ENCODE measurements at regions not wholly inside any gene's neighbourhood (a gene's known extent, or its start where the extent isn't known, plus 50 kb on each side); places are given as distances from the start of the nearest gene placed in this dataset.

GRCh38 chr4:1470816-1471442 lies 64.7 kb upstream of the NKX1-1 start:
- no peak overlapping the region for H3K27ac ChIP-seq (replicated peaks)
- peaks cover 5% of the 10 kb centered on the region for H3K27me3 ChIP-seq (ENCODE audit: insufficient read depth, poor library complexity, severe bottlenecking)
- H3K4me3 ChIP-seq (replicated peaks; ENCODE audit: insufficient read depth, low read length) = no peak overlapping the region
- DNase-seq (ENCODE audit: low read depth in 1 of 2, low spot score in 1 of 2) = no peak
- TF ChIP-seq, protein P1, sequence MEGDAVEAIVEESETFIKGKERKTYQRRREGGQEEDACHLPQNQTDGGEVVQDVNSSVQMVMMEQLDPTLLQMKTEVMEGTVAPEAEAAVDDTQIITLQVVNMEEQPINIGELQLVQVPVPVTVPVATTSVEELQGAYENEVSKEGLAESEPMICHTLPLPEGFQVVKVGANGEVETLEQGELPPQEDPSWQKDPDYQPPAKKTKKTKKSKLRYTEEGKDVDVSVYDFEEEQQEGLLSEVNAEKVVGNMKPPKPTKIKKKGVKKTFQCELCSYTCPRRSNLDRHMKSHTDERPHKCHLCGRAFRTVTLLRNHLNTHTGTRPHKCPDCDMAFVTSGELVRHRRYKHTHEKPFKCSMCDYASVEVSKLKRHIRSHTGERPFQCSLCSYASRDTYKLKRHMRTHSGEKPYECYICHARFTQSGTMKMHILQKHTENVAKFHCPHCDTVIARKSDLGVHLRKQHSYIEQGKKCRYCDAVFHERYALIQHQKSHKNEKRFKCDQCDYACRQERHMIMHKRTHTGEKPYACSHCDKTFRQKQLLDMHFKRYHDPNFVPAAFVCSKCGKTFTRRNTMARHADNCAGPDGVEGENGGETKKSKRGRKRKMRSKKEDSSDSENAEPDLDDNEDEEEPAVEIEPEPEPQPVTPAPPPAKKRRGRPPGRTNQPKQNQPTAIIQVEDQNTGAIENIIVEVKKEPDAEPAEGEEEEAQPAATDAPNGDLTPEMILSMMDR (IDR thresholded peaks at IDR 0.05; ENCODE audit: insufficient read depth, low read length) = no peak
- TF ChIP-seq SPI1 (IDR thresholded peaks at IDR 0.05; ENCODE audit: borderline replicate concordance, low read depth) = no peak

- no peak for DNase-seq (ENCODE audit: low read depth in 1 of 2, low spot score in 1 of 2)
- TF ChIP-seq GABPA (IDR thresholded peaks at IDR 0.05; ENCODE audit: low read depth) = no peak
- TF ChIP-seq, protein P1 (IDR thresholded peaks at IDR 0.05; ENCODE audit: insufficient read depth, low read length) = no peak
- H3K27me3 ChIP-seq (ENCODE audit: insufficient read depth, poor library complexity, severe bottlenecking) = peaks cover 5% of the 10 kb centered on the region
- no peak overlapping the region for H3K27ac ChIP-seq (replicated peaks)
- H3K4me3 ChIP-seq (replicated peaks; ENCODE audit: insufficient read depth, low read length) = no peak overlapping the region
Measured at GRCh38 chr4:1470393-1470670, 64.1 kb upstream of the NKX1-1 start.

DNA sequence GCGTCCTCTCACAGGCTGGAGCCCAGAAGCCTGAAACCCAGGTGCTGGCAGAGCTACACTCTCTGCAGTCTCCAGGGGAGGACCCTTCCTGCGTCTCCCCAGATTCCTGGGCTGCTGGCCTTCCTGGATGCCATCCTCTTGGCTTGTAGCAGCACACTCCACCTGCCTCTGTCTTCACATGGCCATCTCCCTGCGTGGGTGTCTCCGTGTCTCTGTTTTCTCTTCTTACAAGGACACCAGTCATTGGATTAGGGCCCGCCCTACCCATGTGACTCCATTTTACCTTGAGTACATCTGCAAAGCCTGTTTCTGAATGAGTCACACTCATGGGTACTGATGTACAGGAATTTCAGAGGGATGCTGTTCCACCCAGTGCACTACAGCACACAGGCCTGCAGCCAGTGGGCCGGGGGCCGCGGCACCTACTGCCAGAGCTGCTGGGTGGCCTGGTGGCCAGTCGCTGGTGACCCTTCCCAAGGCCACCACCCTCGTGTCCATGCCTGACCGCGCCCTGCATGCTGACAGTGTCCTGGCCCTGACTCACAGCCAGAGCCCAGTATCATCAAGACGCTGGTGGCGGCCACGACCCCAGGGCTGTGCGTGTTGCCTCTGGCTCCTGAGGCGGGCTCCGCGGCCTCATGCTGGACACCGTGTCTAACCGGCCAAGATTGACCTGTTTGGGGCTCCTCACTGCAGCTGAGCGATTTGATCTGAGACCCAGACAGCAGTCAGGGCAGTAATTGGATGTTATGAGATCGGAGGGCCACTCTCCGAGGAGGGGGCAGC lies 63.6 kb upstream of the NKX1-1 start:
- DNase-seq (ENCODE audit: low read depth in 1 of 2, low spot score in 1 of 2) = no peak
- Histone ChIP-seq H3K4me3 (replicated peaks; ENCODE audit: insufficient read depth, low read length) (no peak overlapping the region), H3K27ac (replicated peaks) (no peak overlapping the region), H3K27me3 (ENCODE audit: insufficient read depth, poor library complexity, severe bottlenecking) (peaks cover 5% of the 10 kb centered on the region)
- TF ChIP-seq SPI1 (IDR thresholded peaks at IDR 0.05; ENCODE audit: borderline replicate concordance, low read depth) (no peak), POLR2AphosphoS5 (IDR thresholded peaks at IDR 0.05; ENCODE audit: low read depth) (no peak), GABPA (IDR thresholded peaks at IDR 0.05; ENCODE audit: low read depth) (no peak)
- TF ChIP-seq, protein P1 (IDR thresholded peaks at IDR 0.05; ENCODE audit: insufficient read depth, low read length) = no peak
- TF ChIP-seq, protein P2, sequence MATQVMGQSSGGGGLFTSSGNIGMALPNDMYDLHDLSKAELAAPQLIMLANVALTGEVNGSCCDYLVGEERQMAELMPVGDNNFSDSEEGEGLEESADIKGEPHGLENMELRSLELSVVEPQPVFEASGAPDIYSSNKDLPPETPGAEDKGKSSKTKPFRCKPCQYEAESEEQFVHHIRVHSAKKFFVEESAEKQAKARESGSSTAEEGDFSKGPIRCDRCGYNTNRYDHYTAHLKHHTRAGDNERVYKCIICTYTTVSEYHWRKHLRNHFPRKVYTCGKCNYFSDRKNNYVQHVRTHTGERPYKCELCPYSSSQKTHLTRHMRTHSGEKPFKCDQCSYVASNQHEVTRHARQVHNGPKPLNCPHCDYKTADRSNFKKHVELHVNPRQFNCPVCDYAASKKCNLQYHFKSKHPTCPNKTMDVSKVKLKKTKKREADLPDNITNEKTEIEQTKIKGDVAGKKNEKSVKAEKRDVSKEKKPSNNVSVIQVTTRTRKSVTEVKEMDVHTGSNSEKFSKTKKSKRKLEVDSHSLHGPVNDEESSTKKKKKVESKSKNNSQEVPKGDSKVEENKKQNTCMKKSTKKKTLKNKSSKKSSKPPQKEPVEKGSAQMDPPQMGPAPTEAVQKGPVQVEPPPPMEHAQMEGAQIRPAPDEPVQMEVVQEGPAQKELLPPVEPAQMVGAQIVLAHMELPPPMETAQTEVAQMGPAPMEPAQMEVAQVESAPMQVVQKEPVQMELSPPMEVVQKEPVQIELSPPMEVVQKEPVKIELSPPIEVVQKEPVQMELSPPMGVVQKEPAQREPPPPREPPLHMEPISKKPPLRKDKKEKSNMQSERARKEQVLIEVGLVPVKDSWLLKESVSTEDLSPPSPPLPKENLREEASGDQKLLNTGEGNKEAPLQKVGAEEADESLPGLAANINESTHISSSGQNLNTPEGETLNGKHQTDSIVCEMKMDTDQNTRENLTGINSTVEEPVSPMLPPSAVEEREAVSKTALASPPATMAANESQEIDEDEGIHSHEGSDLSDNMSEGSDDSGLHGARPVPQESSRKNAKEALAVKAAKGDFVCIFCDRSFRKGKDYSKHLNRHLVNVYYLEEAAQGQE (IDR thresholded peaks at IDR 0.05; ENCODE audit: insufficient replicate concordance, low read depth) = no peak

GRCh38 chr4:1469043-1469442 lies 62.8 kb upstream of the NKX1-1 start:
- Histone ChIP-seq H3K27me3 (ENCODE audit: insufficient read depth, poor library complexity, severe bottlenecking) (peaks cover 5% of the 10 kb centered on the region), H3K4me3 (replicated peaks; ENCODE audit: insufficient read depth, low read length) (no peak overlapping the region), H3K27ac (replicated peaks) (no peak overlapping the region)
- DNase-seq (ENCODE audit: low read depth in 1 of 2, low spot score in 1 of 2) = no peak
- TF ChIP-seq GABPA (IDR thresholded peaks at IDR 0.05; ENCODE audit: low read depth) (no peak), SPI1 (IDR thresholded peaks at IDR 0.05; ENCODE audit: borderline replicate concordance, low read depth) (no peak), POLR2AphosphoS5 (IDR thresholded peaks at IDR 0.05; ENCODE audit: low read depth) (no peak)
- TF ChIP-seq, protein P2 (IDR thresholded peaks at IDR 0.05; ENCODE audit: insufficient replicate concordance, low read depth) = no peak
- TF ChIP-seq, protein P1 (IDR thresholded peaks at IDR 0.05; ENCODE audit: insufficient read depth, low read length) = no peak
